HG03039 (cell line): ENCODE measurements at regions not wholly inside any gene's neighbourhood (a gene's known extent, or its start where the extent isn't known, plus 50 kb on each side); places are given as distances from the start of the nearest gene placed in this dataset.

Source experiments
- ATAC-seq: cut with Tn5 transposase; IDR thresholded peaks from one replicate; pipeline ENCODE4 v1.9.1; 2021; ENCODE audit warnings: mild to moderate bottlenecking, moderate library complexity; ENCODE audit not compliant: unreplicated experiment

- no peak for ATAC-seq
Observed at GRCh38 chr2:7829241-7829640, 852.6 kb upstream of the ID2 start.

- ATAC-seq: no peak
Observed at GRCh38 chr2:7830616-7831015, 851.2 kb upstream of the ID2 start.

- no peak for ATAC-seq
Observed at GRCh38 chr2:7835151-7835550, 846.7 kb upstream of the ID2 start.

GRCh38 chr2:7835693-7836680 is 845.9 kb upstream of the ID2 start:
- ATAC-seq: peak; percentile 71

- no peak for ATAC-seq
Observed at GRCh38 chr2:7837237-7837760, 844.6 kb upstream of the ID2 start.

GRCh38 chr2:7838669-7839068 is 843.2 kb upstream of the ID2 start:
- no peak for ATAC-seq

- no peak for ATAC-seq
Observed at GRCh38 chr2:7840651-7841380, 841.0 kb upstream of the ID2 start.

- no peak for ATAC-seq
Observed at GRCh38 chr2:7841751-7842150, 840.1 kb upstream of the ID2 start.

GRCh38 chr2:7844414-7844965 is 837.4 kb upstream of the ID2 start:
- no peak for ATAC-seq

- no peak for ATAC-seq
Observed at GRCh38 chr2:7845332-7845731, 836.5 kb upstream of the ID2 start.

- ATAC-seq: no peak
Observed at GRCh38 chr2:7846607-7847006, 835.2 kb upstream of the ID2 start.

- no peak for ATAC-seq
Observed at GRCh38 chr2:7847321-7847720, 834.5 kb upstream of the ID2 start.

GRCh38 chr2:7849027-7849426 is 832.8 kb upstream of the ID2 start:
- ATAC-seq: no peak

GRCh38 chr2:7849531-7849930 is 832.3 kb upstream of the ID2 start:
- ATAC-seq: no peak

GRCh38 chr2:7852546-7852945 is 829.3 kb upstream of the ID2 start:
- no peak for ATAC-seq

- ATAC-seq: no peak
Observed at GRCh38 chr2:7857904-7858303, 824.0 kb upstream of the ID2 start.

- no peak for ATAC-seq
Observed at GRCh38 chr2:7858624-7859023, 823.2 kb upstream of the ID2 start.

- no peak for ATAC-seq
Observed at GRCh38 chr2:7860693-7861092, 821.2 kb upstream of the ID2 start.

- ATAC-seq: no peak
Observed at GRCh38 chr2:7861910-7862702, 819.8 kb upstream of the ID2 start.

GRCh38 chr2:7866104-7866503 is 815.8 kb upstream of the ID2 start:
- ATAC-seq: no peak

GRCh38 chr2:7866825-7867224 is 815.0 kb upstream of the ID2 start:
- no peak for ATAC-seq
